ENCODE measurements at regions not wholly inside any gene's neighbourhood (a gene's known extent, or its start where the extent isn't known, plus 50 kb on each side); places are given as distances from the start of the nearest gene placed in this dataset.
"Not testable (repeated sequence)": the region's sequence is repeated elsewhere in the genome, so short reads cannot be mapped to it uniquely, and the experiment has no call there.

DNA sequence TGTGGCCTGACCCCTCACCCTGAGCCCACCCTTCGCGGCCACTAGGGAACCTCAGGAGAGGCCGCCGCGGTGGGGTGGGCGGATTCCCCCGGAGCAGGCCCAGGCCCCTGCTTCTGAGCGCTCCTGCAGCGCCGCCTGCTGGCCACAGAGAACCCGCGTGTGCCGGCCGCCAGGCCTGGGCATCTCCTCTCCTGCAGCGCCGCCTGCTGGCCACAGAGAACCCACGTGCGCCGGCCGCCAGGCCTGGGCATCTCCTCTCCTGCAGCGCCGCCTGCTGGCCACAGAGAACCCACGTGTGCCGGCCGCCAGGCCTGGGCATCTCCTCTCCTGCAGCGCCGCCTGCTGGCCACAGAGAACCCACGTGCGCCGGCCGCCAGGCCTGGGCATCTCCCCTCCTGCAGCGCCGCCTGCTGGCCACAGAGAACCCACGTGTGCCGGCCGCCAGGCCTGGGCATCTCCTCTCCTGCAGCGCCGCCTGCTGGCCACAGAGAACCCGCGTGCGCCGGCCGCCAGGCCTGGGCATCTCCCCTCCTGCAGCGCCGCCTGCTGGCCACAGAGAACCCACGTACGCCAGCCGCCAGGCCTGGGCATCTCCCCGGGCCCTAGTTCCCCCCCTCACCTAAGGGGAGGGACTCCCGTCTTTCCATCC, 126.1 kb downstream of the METRNL start:
- peak; percentile 93 for TF ChIP-seq CTCF (IDR thresholded peaks at IDR 0.05; ENCODE audit: unreplicated experiment)
- DNase-seq (ENCODE audit: unreplicated experiment); H3K36me3 Mint-ChIP-seq (ENCODE audit: insufficient read depth, unreplicated experiment); H3K4me3 Mint-ChIP-seq (ENCODE audit: unreplicated experiment); POLR2A ChIA-PET; BruUV-seq (replicated peaks); H3K27ac Mint-ChIP-seq (ENCODE audit: low read depth, unreplicated experiment); H3K9me3 Mint-ChIP-seq (ENCODE audit: unreplicated experiment); intact Hi-C loops (cut with micrococcal nuclease); H3K27me3 Mint-ChIP-seq (ENCODE audit: insufficient read depth, unreplicated experiment); H3K4me1 Mint-ChIP-seq (ENCODE audit: insufficient read depth, unreplicated experiment): not testable (repeated sequence)
- CTCF ChIA-PET, result interaction anchor here (0.6 to 2.1 kb wide), 6 partner anchors 128 to 854 kb away, joined by 3 to 6 read pairs (median 4); no protein-coding TSS in a partner anchor

DNA sequence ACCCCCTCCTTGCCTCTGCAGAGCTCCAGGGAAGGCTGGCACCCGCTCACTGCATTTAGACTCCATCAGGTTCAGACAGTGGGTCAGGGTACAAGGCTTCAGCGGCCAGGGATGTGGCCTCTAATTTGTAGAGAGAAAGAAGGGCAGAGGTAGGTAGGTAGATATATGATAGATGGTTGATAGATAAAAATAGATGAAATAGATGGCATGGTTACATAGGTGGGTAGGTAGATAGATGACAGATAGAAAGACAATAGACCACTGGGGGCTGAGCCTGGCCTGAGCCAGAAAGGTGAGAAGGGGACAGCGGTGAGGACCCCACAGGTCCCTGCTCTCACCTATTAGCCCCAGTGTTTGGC, 126.6 kb downstream of the METRNL start:
- BruUV-seq (replicated peaks); intact Hi-C loops (cut with micrococcal nuclease); DNase-seq (ENCODE audit: unreplicated experiment); H3K4me1 Mint-ChIP-seq (ENCODE audit: insufficient read depth, unreplicated experiment); H3K36me3 Mint-ChIP-seq (ENCODE audit: insufficient read depth, unreplicated experiment); H3K27ac Mint-ChIP-seq (ENCODE audit: low read depth, unreplicated experiment); H3K9me3 Mint-ChIP-seq (ENCODE audit: unreplicated experiment); H3K4me3 Mint-ChIP-seq (ENCODE audit: unreplicated experiment); POLR2A ChIA-PET; H3K27me3 Mint-ChIP-seq (ENCODE audit: insufficient read depth, unreplicated experiment): not testable (repeated sequence)
- CTCF ChIA-PET, result interaction anchor here (0.6 to 2.1 kb wide), 6 partner anchors 129 to 855 kb away, joined by 3 to 6 read pairs (median 4); no protein-coding TSS in a partner anchor

DNA sequence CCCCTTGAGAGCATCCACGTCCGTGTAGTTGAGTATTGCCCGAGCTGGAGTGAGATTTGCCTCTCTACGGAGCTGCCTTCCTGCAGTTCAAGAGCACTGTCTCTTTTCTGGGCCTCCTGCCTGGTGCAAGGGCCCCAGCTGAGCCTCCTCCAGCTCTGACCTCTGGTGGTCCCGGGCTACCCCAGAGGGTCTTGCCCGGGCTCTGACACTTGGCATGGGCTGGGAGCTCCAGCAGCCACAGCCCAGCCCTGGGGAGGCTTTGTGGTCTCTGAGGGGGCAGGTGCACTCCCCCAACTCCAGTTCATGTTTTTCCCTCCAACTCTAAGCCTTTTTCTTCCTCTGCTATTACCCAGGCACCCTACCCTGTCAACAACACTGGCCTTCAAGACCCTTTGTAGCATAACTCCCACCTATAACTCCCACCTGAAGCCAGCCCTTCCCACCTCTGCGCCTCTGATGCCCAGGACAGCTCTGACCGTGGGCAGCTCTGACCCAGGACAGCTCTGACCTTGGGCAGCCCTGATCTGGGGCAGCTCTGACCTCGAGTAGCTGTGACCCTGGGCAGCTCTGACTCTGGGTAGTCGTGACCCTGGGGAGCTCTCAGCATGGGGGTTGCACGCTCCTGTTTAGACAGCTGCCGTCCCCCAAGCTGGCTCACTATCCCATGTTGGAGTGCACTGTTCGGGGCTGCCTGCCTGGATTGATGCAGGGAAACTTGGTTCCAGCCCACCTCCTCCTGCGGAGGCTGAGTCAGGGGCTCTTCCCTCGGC, 127.6 kb downstream of the METRNL start:
- BruUV-seq (replicated peaks); DNase-seq (ENCODE audit: unreplicated experiment); H3K4me3 Mint-ChIP-seq (ENCODE audit: unreplicated experiment); H3K36me3 Mint-ChIP-seq (ENCODE audit: insufficient read depth, unreplicated experiment); intact Hi-C loops (cut with micrococcal nuclease); H3K9me3 Mint-ChIP-seq (ENCODE audit: unreplicated experiment); POLR2A ChIA-PET; H3K4me1 Mint-ChIP-seq (ENCODE audit: insufficient read depth, unreplicated experiment); H3K27ac Mint-ChIP-seq (ENCODE audit: low read depth, unreplicated experiment); H3K27me3 Mint-ChIP-seq (ENCODE audit: insufficient read depth, unreplicated experiment): not testable (repeated sequence)
- CTCF ChIA-PET, result interaction anchor here (2.1 kb wide), 1 partner anchor 425 kb away, joined by 6 read pairs; no protein-coding TSS in a partner anchor

GRCh38 chr17:83247001-83247400, 167.6 kb downstream of the METRNL start:
- POLR2A ChIA-PET; CTCF ChIA-PET; H3K36me3 Mint-ChIP-seq (ENCODE audit: insufficient read depth, unreplicated experiment); BruUV-seq (replicated peaks); H3K9me3 Mint-ChIP-seq (ENCODE audit: unreplicated experiment); intact Hi-C loops (cut with micrococcal nuclease); H3K27ac Mint-ChIP-seq (ENCODE audit: low read depth, unreplicated experiment); H3K4me3 Mint-ChIP-seq (ENCODE audit: unreplicated experiment); H3K27me3 Mint-ChIP-seq (ENCODE audit: insufficient read depth, unreplicated experiment); H3K4me1 Mint-ChIP-seq (ENCODE audit: insufficient read depth, unreplicated experiment): not testable (repeated sequence)
- DNase-seq (ENCODE audit: unreplicated experiment), result peak; percentile 45

Data from MCF 10A (cell line).